GM23338 (cell line): ENCODE measurements at regions not wholly inside any gene's neighbourhood (a gene's known extent, or its start where the extent isn't known, plus 50 kb on each side); places are given as distances from the start of the nearest gene placed in this dataset.

Experiments
- ATAC-seq: fragments of 200-7000 bp; cut with Tn5 transposase; 3 replicates; pipeline ENCODE4 v1.9.1; 2020
- DNase-seq: peaks from one replicate; pipeline ENCODE4 v3.0.0-alpha.2; 2015; ENCODE audit warnings: low spot score
- H2AFZ ChIP-seq: fragments of 200-600 bp; sonication (generic); 2 replicates; pipeline ENCODE4 v1.8.0; 2016; ENCODE audit warnings: antibody characterized with exemption, mild to moderate bottlenecking, moderate library complexity
- H3F3A ChIP-seq: fragments of 200-600 bp; sonication (generic); replicated peaks from 2 replicates; pipeline ENCODE4 v1.8.0; 2017; ENCODE audit warnings: antibody characterized with exemption, mixed run types, low read depth
- H3K27ac ChIP-seq: fragments of 200-600 bp; sonication (generic); 2 replicates; pipeline ENCODE4 v1.6.1; 2016; ENCODE audit warnings: low read depth
- H3K27me3 ChIP-seq: fragments of 200-600 bp; sonication (generic); 2 replicates; pipeline ENCODE4 v1.8.0; 2016; ENCODE audit warnings: mild to moderate bottlenecking, mixed run types, moderate library complexity; ENCODE audit not compliant: insufficient read depth
- H3K36me3 ChIP-seq: fragments of 200-600 bp; sonication (generic); 2 replicates; pipeline ENCODE4 v1.8.0; 2016; ENCODE audit warnings: mild to moderate bottlenecking; ENCODE audit not compliant: insufficient read depth
- H3K4me1 ChIP-seq: fragments of 200-600 bp; sonication (generic); 2 replicates; pipeline ENCODE4 v1.8.0; 2016; ENCODE audit warnings: mild to moderate bottlenecking, moderate library complexity; ENCODE audit not compliant: insufficient read depth
- H3K4me2 ChIP-seq: fragments of 200-600 bp; sonication (generic); 2 replicates; pipeline ENCODE4 v1.7.1; 2017; ENCODE audit warnings: mixed run types
- H3K4me3 ChIP-seq: fragments of 200-600 bp; sonication (generic); 2 replicates; pipeline ENCODE4 v1.6.1; 2016; ENCODE audit warnings: mixed run types
- H3K79me2 ChIP-seq: fragments of 200-600 bp; sonication (generic); replicated peaks from 2 replicates; pipeline ENCODE4 v1.8.0; 2017; ENCODE audit warnings: mild to moderate bottlenecking; ENCODE audit not compliant: insufficient read depth
- H3K9me2 ChIP-seq: fragments of 200-600 bp; sonication (generic); 2 replicates; pipeline ENCODE4 v1.8.0; 2017; ENCODE audit not compliant: insufficient read depth
- H4K20me1 ChIP-seq: fragments of 200-600 bp; sonication (generic); replicated peaks from 2 replicates; pipeline ENCODE4 v1.8.0; 2017; ENCODE audit warnings: mild to moderate bottlenecking; ENCODE audit not compliant: insufficient read depth
- H3K27ac Mint-ChIP-seq: 2 replicates; pipeline ENCODE4 v1.8.0; 2020; ENCODE audit warnings: inconsistent platforms, mild to moderate bottlenecking, moderate library complexity, mixed read lengths
- H3K27me3 Mint-ChIP-seq: 3 replicates; pipeline ENCODE4 v1.8.0; 2022; ENCODE audit warnings: low read depth, mild to moderate bottlenecking, moderate library complexity, mixed read lengths, inconsistent platforms; ENCODE audit not compliant: insufficient read depth, poor library complexity
- H3K36me3 Mint-ChIP-seq: 3 replicates; pipeline ENCODE4 v1.8.0; 2021; ENCODE audit warnings: low read depth, mild to moderate bottlenecking, inconsistent platforms, moderate library complexity, mixed read lengths
- H3K4me1 Mint-ChIP-seq: 3 replicates; pipeline ENCODE4 v1.8.0; 2020; ENCODE audit warnings: mild to moderate bottlenecking, inconsistent platforms, mixed read lengths
- H3K4me3 Mint-ChIP-seq: 3 replicates; pipeline ENCODE4 v1.8.0; 2021; ENCODE audit warnings: moderate library complexity, mild to moderate bottlenecking, inconsistent platforms, mixed read lengths
- H3K9me3 Mint-ChIP-seq: 3 replicates; pipeline ENCODE4 v1.8.0; 2020; ENCODE audit warnings: moderate library complexity, mild to moderate bottlenecking, inconsistent platforms, mixed read lengths
- CREB1 ChIP-seq: fragments of 250-450 bp; sonication (Bioruptor Pico); IDR thresholded peaks from 2 replicates; pipeline ENCODE4 v1.5.0; 2020; ENCODE audit warnings: low read depth, mild to moderate bottlenecking, moderate library complexity
- TF ChIP-seq, protein P1 (sequence below), 2 experiments: fragments of 200-600 bp in 1 of 2; sonication (generic) in 1 of 2; conservative IDR thresholded peaks; 2 replicates each; pipeline versions ENCODE4 v1.5.1 to v1.6.1; 2016 to 2017; ENCODE audit warnings: antibody characterized with exemption in 2 of 2, low read depth in 2 of 2, mild to moderate bottlenecking in 2 of 2, moderate library complexity in 1 of 2
- TF ChIP-seq, protein P2 (sequence below): fragments of 250-450 bp; sonication (Bioruptor Pico); IDR thresholded peaks from 2 replicates; pipeline ENCODE4 v1.5.0; 2020; ENCODE audit warnings: mild to moderate bottlenecking, moderate library complexity

DNA sequence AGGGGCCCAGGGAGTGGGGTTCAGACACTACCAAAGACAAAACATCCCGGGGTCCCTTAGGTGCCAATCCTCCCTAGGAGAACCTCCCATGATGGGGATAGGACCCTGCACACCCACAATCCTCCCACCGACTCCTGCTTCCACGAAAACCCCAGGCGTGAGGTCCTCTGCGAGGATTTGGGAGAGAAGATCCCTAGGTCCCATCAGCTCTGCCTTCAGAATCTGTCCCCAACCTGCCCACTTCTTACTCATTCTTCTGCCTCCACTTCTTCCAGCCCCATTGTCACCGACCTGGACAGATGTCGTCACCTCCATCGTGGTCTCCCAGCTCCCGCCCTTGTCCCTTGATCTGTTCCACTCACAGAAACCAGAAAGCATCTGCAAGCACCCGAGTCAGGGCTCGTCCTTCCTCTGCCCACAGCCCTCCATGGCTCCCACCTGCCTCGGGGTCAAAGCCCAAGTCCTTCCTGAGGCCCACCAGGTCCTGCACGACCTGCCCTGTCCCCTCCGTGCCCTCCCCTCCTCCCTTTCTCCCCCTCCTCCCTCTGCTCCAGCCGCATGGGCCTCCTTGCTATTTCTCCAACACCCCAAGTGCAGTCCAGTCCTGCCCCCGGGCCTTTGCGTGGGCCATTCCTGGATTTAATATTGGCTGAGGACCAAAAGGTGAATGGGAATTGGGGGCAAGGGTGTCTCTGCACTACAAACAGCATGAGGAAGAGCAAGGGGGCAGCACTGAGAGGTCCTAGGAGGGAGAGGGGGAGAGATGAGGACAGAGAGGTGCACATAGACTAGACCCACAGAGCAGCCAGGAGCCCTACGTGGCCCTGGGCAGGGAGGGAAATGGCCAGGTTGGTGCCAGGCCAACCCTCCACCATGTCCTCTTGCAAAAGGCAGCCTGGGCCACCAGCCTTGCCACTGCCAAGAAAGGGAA lies 51.3 kb downstream of the PTPRS start:
- H3K4me3 ChIP-seq = no peak overlapping the region
- H3K4me1 Mint-ChIP-seq = peaks cover 13% of the 10 kb centered on the region
- no peak overlapping the region for H3K27ac Mint-ChIP-seq
- DNase-seq (no peak), ATAC-seq (no peak)
- H3K36me3 ChIP-seq = no peaks in the 10 kb centered on the region
- no peak overlapping the region; the same call in 2 of the 3 replicates for H3K4me3 Mint-ChIP-seq
- H3K9me2 ChIP-seq = no peaks in the 10 kb centered on the region
- no peaks in the 10 kb centered on the region for H3K27me3 ChIP-seq
- H3K27me3 Mint-ChIP-seq = peaks cover 22% of the 10 kb centered on the region
- no peak overlapping the region for H2AFZ ChIP-seq
- H3K36me3 Mint-ChIP-seq = peaks cover 24% of the 10 kb centered on the region
- no peak overlapping the region for H3K27ac ChIP-seq
- peaks cover 54% of the 10 kb centered on the region for H3K79me2 ChIP-seq
- H3F3A ChIP-seq = peaks cover 2% of the 10 kb centered on the region; the same call in 1 of the 2 replicates
- peaks cover 12% of the 10 kb centered on the region for H3K4me1 ChIP-seq
- TF ChIP-seq, protein P1, sequence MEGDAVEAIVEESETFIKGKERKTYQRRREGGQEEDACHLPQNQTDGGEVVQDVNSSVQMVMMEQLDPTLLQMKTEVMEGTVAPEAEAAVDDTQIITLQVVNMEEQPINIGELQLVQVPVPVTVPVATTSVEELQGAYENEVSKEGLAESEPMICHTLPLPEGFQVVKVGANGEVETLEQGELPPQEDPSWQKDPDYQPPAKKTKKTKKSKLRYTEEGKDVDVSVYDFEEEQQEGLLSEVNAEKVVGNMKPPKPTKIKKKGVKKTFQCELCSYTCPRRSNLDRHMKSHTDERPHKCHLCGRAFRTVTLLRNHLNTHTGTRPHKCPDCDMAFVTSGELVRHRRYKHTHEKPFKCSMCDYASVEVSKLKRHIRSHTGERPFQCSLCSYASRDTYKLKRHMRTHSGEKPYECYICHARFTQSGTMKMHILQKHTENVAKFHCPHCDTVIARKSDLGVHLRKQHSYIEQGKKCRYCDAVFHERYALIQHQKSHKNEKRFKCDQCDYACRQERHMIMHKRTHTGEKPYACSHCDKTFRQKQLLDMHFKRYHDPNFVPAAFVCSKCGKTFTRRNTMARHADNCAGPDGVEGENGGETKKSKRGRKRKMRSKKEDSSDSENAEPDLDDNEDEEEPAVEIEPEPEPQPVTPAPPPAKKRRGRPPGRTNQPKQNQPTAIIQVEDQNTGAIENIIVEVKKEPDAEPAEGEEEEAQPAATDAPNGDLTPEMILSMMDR (conservative IDR thresholded peaks at IDR 0.05; ENCODE audit: low read depth in 2 of 2) = peak; percentile 41 to 63
- TF ChIP-seq, protein P2, sequence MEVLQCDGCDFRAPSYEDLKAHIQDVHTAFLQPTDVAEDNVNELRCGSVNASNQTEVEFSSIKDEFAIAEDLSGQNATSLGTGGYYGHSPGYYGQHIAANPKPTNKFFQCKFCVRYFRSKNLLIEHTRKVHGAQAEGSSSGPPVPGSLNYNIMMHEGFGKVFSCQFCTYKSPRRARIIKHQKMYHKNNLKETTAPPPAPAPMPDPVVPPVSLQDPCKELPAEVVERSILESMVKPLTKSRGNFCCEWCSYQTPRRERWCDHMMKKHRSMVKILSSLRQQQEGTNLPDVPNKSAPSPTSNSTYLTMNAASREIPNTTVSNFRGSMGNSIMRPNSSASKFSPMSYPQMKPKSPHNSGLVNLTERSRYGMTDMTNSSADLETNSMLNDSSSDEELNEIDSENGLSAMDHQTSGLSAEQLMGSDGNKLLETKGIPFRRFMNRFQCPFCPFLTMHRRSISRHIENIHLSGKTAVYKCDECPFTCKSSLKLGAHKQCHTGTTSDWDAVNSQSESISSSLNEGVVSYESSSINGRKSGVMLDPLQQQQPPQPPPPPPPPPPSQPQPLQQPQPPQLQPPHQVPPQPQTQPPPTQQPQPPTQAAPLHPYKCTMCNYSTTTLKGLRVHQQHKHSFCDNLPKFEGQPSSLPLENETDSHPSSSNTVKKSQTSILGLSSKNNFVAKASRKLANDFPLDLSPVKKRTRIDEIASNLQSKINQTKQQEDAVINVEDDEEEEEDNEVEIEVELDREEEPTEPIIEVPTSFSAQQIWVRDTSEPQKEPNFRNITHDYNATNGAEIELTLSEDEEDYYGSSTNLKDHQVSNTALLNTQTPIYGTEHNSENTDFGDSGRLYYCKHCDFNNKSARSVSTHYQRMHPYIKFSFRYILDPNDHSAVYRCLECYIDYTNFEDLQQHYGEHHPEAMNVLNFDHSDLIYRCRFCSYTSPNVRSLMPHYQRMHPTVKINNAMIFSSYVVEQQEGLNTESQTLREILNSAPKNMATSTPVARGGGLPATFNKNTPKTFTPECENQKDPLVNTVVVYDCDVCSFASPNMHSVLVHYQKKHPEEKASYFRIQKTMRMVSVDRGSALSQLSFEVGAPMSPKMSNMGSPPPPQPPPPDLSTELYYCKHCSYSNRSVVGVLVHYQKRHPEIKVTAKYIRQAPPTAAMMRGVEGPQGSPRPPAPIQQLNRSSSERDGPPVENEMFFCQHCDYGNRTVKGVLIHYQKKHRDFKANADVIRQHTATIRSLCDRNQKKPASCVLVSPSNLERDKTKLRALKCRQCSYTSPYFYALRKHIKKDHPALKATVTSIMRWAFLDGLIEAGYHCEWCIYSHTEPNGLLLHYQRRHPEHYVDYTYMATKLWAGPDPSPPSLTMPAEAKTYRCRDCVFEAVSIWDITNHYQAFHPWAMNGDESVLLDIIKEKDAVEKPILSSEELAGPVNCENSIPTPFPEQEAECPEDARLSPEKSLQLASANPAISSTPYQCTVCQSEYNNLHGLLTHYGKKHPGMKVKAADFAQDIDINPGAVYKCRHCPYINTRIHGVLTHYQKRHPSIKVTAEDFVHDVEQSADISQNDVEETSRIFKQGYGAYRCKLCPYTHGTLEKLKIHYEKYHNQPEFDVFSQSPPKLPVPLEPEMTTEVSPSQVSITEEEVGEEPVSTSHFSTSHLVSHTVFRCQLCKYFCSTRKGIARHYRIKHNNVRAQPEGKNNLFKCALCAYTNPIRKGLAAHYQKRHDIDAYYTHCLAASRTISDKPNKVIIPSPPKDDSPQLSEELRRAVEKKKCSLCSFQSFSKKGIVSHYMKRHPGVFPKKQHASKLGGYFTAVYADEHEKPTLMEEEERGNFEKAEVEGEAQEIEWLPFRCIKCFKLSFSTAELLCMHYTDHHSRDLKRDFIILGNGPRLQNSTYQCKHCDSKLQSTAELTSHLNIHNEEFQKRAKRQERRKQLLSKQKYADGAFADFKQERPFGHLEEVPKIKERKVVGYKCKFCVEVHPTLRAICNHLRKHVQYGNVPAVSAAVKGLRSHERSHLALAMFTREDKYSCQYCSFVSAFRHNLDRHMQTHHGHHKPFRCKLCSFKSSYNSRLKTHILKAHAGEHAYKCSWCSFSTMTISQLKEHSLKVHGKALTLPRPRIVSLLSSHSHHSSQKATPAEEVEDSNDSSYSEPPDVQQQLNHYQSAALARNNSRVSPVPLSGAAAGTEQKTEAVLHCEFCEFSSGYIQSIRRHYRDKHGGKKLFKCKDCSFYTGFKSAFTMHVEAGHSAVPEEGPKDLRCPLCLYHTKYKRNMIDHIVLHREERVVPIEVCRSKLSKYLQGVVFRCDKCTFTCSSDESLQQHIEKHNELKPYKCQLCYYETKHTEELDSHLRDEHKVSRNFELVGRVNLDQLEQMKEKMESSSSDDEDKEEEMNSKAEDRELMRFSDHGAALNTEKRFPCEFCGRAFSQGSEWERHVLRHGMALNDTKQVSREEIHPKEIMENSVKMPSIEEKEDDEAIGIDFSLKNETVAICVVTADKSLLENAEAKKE (CRISPR knock-in tag) = no peak
- no peak for TF ChIP-seq CREB1 (CRISPR knock-in tag)
- peaks cover 31% of the 10 kb centered on the region for H4K20me1 ChIP-seq
- no peak overlapping the region for H3K4me2 ChIP-seq
- no peaks in the 10 kb centered on the region for H3K9me3 Mint-ChIP-seq
